Right lobe of liver (tissue), 4 donors: ENCODE measurements at regions not wholly inside any gene's neighbourhood (a gene's known extent, or its start where the extent isn't known, plus 50 kb on each side); places are given as distances from the start of the nearest gene placed in this dataset.

ENCODE experiments used
- POLR2A ChIP-seq: fragments of 450-650 bp; IDR thresholded peaks from one replicate; pipeline ENCODE4 v1.6.1; 2017; ENCODE audit warnings: antibody characterized with exemption, mild to moderate bottlenecking
- TF ChIP-seq, protein P1 (sequence below), 4 donors: fragments of 200-600 bp in 3 of 4; fragments of 450-650 bp in 1 of 4; IDR thresholded peaks; one replicate each; pipeline versions ENCODE4 v1.5.1 to v1.8.0; 2016 to 2022; ENCODE audit warnings: antibody characterized with exemption in 4 of 4, mild to moderate bottlenecking in 2 of 4
- donor health status: DM: no; HTN: no; CAD: no.
- donor health status: DM: no; HTN: no; CAD: no.
- donor health status: DM: no; HTN: yes; CAD: no.

DNA sequence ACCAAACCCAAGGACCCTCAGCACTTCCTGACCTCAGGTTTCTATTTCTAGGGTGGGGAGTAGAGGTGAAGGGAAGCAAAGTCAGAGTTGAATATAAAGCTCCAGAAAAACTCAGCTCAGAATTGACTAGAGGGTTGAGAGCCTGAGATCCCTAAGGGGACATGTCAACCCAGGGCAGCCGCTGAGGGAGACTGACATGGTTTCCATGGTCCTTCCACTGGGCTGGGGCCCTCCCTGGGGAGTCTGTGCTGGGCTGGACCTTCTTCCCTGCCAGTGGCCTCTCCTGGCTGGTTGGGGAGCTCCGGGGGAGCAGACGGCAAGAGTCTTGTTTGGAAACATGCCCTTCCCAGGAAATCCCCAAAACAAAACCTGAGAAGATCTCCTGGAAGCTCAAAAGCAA lies 121.3 kb downstream of the METRNL start:
- TF ChIP-seq, protein P1, sequence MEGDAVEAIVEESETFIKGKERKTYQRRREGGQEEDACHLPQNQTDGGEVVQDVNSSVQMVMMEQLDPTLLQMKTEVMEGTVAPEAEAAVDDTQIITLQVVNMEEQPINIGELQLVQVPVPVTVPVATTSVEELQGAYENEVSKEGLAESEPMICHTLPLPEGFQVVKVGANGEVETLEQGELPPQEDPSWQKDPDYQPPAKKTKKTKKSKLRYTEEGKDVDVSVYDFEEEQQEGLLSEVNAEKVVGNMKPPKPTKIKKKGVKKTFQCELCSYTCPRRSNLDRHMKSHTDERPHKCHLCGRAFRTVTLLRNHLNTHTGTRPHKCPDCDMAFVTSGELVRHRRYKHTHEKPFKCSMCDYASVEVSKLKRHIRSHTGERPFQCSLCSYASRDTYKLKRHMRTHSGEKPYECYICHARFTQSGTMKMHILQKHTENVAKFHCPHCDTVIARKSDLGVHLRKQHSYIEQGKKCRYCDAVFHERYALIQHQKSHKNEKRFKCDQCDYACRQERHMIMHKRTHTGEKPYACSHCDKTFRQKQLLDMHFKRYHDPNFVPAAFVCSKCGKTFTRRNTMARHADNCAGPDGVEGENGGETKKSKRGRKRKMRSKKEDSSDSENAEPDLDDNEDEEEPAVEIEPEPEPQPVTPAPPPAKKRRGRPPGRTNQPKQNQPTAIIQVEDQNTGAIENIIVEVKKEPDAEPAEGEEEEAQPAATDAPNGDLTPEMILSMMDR (IDR thresholded peaks at IDR 0.05), result no peak
- no peak for TF ChIP-seq POLR2A
